IMR-90 (cell line): ENCODE measurements at regions not wholly inside any gene's neighbourhood (a gene's known extent, or its start where the extent isn't known, plus 50 kb on each side); places are given as distances from the start of the nearest gene placed in this dataset.

Experiments
- ATAC-seq: fragments of 200-7000 bp; cut with Tn5 transposase; 2 replicates; pipeline ENCODE4 v1.9.1; 2020; ENCODE audit warnings: low read depth, mild to moderate bottlenecking, moderate library complexity
- BruUV-seq: library from RNA; stranded (reverse); fragments of 400-500 nt; replicated peaks from 2 replicates; lab custom pipeline; 2021; lab: Mats Ljungman, UMichigan
- CTCF ChIA-PET: fragments of 300-600 bp; formaldehyde crosslinking; extraction: SDS; loops from one replicate; lab custom pipeline; 2021; ENCODE audit warnings: antibody characterized with exemption; lab: Yijun Ruan, JAX
- POLR2A ChIA-PET: fragments of 300-600 bp; sonication (Branson Sonifier 250); formaldehyde crosslinking; loops from one replicate; lab custom pipeline; 2022; ENCODE audit warnings: antibody characterized with exemption; ENCODE audit not compliant: unreplicated experiment; lab: Charles Lee
- DNase-seq: peaks from one replicate; pipeline ENCODE4 v3.0.0; 2013
- H2AFZ ChIP-seq: replicated peaks from 2 replicates; pipeline ENCODE3; 2013; ENCODE audit warnings: low read length, mild to moderate bottlenecking; ENCODE audit not compliant: poor library complexity
- H2AK5ac ChIP-seq: 2 replicates; pipeline ENCODE4 v1.6.1; 2013; ENCODE audit warnings: low read depth, low read length, inconsistent platforms
- H2AK9ac ChIP-seq: replicated peaks from 2 replicates; pipeline ENCODE3; 2013; ENCODE audit warnings: mild to moderate bottlenecking, low read depth, low read length, moderate library complexity; ENCODE audit not compliant: poor library complexity
- H2BK120ac ChIP-seq: 2 replicates; pipeline ENCODE4 v1.6.1; 2013; ENCODE audit warnings: low read depth, low read length, inconsistent platforms
- H2BK15ac ChIP-seq: 3 replicates; pipeline ENCODE4 v1.6.1; 2013; ENCODE audit warnings: low read depth, low read length, inconsistent platforms
- H2BK20ac ChIP-seq: 2 replicates; pipeline ENCODE4 v1.6.1; 2013; ENCODE audit warnings: low read depth, mild to moderate bottlenecking, inconsistent platforms, low read length, moderate library complexity
- H2BK5ac ChIP-seq: 2 replicates; pipeline ENCODE4 v1.6.1; 2013; ENCODE audit warnings: mild to moderate bottlenecking, low read depth, low read length, inconsistent platforms; ENCODE audit not compliant: poor library complexity, severe bottlenecking
- H3K14ac ChIP-seq: replicated peaks from 2 replicates; pipeline ENCODE4 v1.6.1; 2013; ENCODE audit warnings: low read depth, low read length, inconsistent platforms
- H3K18ac ChIP-seq: 2 replicates; pipeline ENCODE4 v1.6.1; 2013; ENCODE audit warnings: low read depth, low read length, control low read depth
- H3K23ac ChIP-seq: 2 replicates; pipeline ENCODE4 v1.6.1; 2013; ENCODE audit warnings: low read depth, low read length, inconsistent platforms
- H3K27ac ChIP-seq: 2 replicates; pipeline ENCODE4 v1.5.1; 2013; ENCODE audit warnings: mild to moderate bottlenecking, control low read depth, low read length; ENCODE audit not compliant: insufficient read depth
- H3K27me3 ChIP-seq: 2 replicates; pipeline ENCODE4 v1.6.1; 2013; ENCODE audit warnings: low read length; ENCODE audit not compliant: control insufficient read depth, insufficient read depth
- H3K36me3 ChIP-seq: 2 replicates; pipeline ENCODE4 v1.6.1; 2013; ENCODE audit warnings: low read length, mixed read lengths; ENCODE audit not compliant: control insufficient read depth, insufficient read depth
- H3K4ac ChIP-seq: 2 replicates; pipeline ENCODE4 v1.6.1; 2013; ENCODE audit warnings: low read depth, low read length, inconsistent platforms
- H3K4me1 ChIP-seq: 2 replicates; pipeline ENCODE4 v1.6.1; 2013; ENCODE audit warnings: low read length, mixed read lengths; ENCODE audit not compliant: control insufficient read depth, insufficient read depth
- H3K4me2 ChIP-seq: 2 replicates; pipeline ENCODE4 v1.6.1; 2013; ENCODE audit warnings: low read depth, mild to moderate bottlenecking, control low read depth, low read length, moderate library complexity
- H3K4me3 ChIP-seq: 2 replicates; pipeline ENCODE4 v1.5.1; 2013; ENCODE audit warnings: low read depth, mild to moderate bottlenecking, control low read depth, low read length, moderate library complexity; ENCODE audit not compliant: insufficient read depth
- H3K56ac ChIP-seq: 2 replicates; pipeline ENCODE4 v1.6.1; 2013; ENCODE audit warnings: low read length, inconsistent platforms; ENCODE audit not compliant: insufficient read depth; ENCODE audit errors: extremely low read depth
- H3K79me1 ChIP-seq, 2 experiments: 2 replicates each; pipeline ENCODE4 v1.6.1; 2013; ENCODE audit warnings: low read length in 2 of 2, inconsistent platforms in 1 of 2, low read depth in 1 of 2
- H3K9ac ChIP-seq: 2 replicates; pipeline ENCODE4 v1.6.1; 2013; ENCODE audit warnings: low read depth, low read length, control low read depth
- H3K9me1 ChIP-seq: 2 replicates; pipeline ENCODE4 v1.6.1; 2013; ENCODE audit warnings: low read length, inconsistent platforms; ENCODE audit not compliant: insufficient read depth
- H3K9me3 ChIP-seq: 2 replicates; pipeline ENCODE4 v1.6.1; 2013; ENCODE audit warnings: low read length; ENCODE audit not compliant: control insufficient read depth, insufficient read depth
- H4K20me1 ChIP-seq: 2 replicates; pipeline ENCODE4 v1.6.1; 2013; ENCODE audit warnings: low read length, inconsistent platforms; ENCODE audit not compliant: insufficient read depth
- H4K5ac ChIP-seq: 2 replicates; pipeline ENCODE4 v1.6.1; 2013; ENCODE audit warnings: mild to moderate bottlenecking, low read depth, low read length, control low read depth
- H4K8ac ChIP-seq, 2 experiments: 2 replicates each; pipeline ENCODE4 v1.6.1; 2013; ENCODE audit warnings: low read depth in 2 of 2, low read length in 2 of 2, control low read depth in 1 of 2, inconsistent platforms in 1 of 2
- H4K91ac ChIP-seq: 2 replicates; pipeline ENCODE4 v1.6.1; 2013; ENCODE audit warnings: low read depth, low read length, inconsistent platforms; ENCODE audit not compliant: insufficient read depth
- BHLHE40 ChIP-seq: fragments of 150-350 bp; IDR thresholded peaks from 2 replicates; pipeline ENCODE4 v1.6.1; 2016; ENCODE audit warnings: mild to moderate bottlenecking, low read depth, low read length
- CEBPB ChIP-seq: IDR thresholded peaks from 2 replicates; pipeline ENCODE4 v1.6.1; 2012; ENCODE audit warnings: low read depth, low read length, improper control_type of control experiment
- CHD1 ChIP-seq: IDR thresholded peaks from 2 replicates; pipeline ENCODE4 v1.6.1; 2012; ENCODE audit warnings: low read depth, low read length, improper control_type of control experiment
- FOS ChIP-seq: fragments of 150-350 bp; IDR thresholded peaks from 2 replicates; pipeline ENCODE4 v1.6.1; 2016; ENCODE audit warnings: low read depth, low read length
- MAFK ChIP-seq: IDR thresholded peaks from 2 replicates; pipeline ENCODE4 v1.6.1; 2012; ENCODE audit warnings: low read depth, low read length, improper control_type of control experiment
- MAZ ChIP-seq: IDR thresholded peaks from 2 replicates; pipeline ENCODE4 v1.6.1; 2012; ENCODE audit warnings: low read depth, mild to moderate bottlenecking, low read length, improper control_type of control experiment, moderate library complexity, borderline replicate concordance
- MXI1 ChIP-seq: IDR thresholded peaks from 2 replicates; pipeline ENCODE4 v1.6.1; 2012; ENCODE audit warnings: low read depth, mild to moderate bottlenecking, low read length, moderate library complexity, borderline replicate concordance
- NFE2L2 ChIP-seq: fragments of 150-350 bp; IDR thresholded peaks from 2 replicates; pipeline ENCODE4 v1.6.1; 2016; ENCODE audit warnings: low read depth, mild to moderate bottlenecking, low read length
- POLR2A ChIP-seq: IDR thresholded peaks from 2 replicates; pipeline ENCODE4 v1.6.1; 2012; ENCODE audit warnings: mild to moderate bottlenecking, low read depth, low read length
- RAD21 ChIP-seq: IDR thresholded peaks from 2 replicates; pipeline ENCODE4 v1.6.1; 2012; ENCODE audit warnings: low read length, improper control_type of control experiment
- RFX5 ChIP-seq: IDR thresholded peaks from 2 replicates; pipeline ENCODE4 v1.8.0; 2012; ENCODE audit warnings: low read depth, mild to moderate bottlenecking, low read length, moderate library complexity
- SMC3 ChIP-seq: fragments of 150-350 bp; IDR thresholded peaks from 2 replicates; pipeline ENCODE4 v1.6.1; 2016; ENCODE audit warnings: low read depth, mild to moderate bottlenecking, antibody characterized with exemption, low read length, moderate library complexity
- USF2 ChIP-seq: fragments of 150-350 bp; IDR thresholded peaks from 2 replicates; pipeline ENCODE4 v1.6.1; 2017; ENCODE audit warnings: mild to moderate bottlenecking, antibody characterized with exemption, low read length, low read depth
- WGBS, 2 experiments: methylation state at CpG; one replicate each; pipeline versions ENCODE4 v1.1.5 to v1.1.7; 2013; ENCODE audit warnings: missing lambda C conversion rate in 2 of 2; ENCODE audit not compliant: insufficient read length in 1 of 2; ENCODE audit errors: extremely low coverage in 2 of 2; 5-methylcytosine and 5-hydroxymethylcytosine counted together
- dilution Hi-C: fragments of 300-500 bp; cut with HindIII; formaldehyde crosslinking; loops from one replicate; pipeline ENCODE4 v1.14.3; 2018; ENCODE audit warnings: low sequenced_read_pairs; ENCODE audit not compliant: unreplicated experiment
- in situ Hi-C: fragments of 300-500 bp; cut with MboI; formaldehyde crosslinking; loops from 3 replicates; pipeline ENCODE4 v1.14.3; 2019; ENCODE audit warnings: low sequenced_read_pairs, inconsistent platforms, mixed read lengths
- intact Hi-C: fragments of 100-400 bp; cut with micrococcal nuclease; formaldehyde crosslinking; loops from 2 replicates; pipeline ENCODE4 v1.10.0; 2022
- TF ChIP-seq, protein P1 (sequence below): fragments of 150-350 bp; IDR thresholded peaks from 2 replicates; pipeline ENCODE4 v1.6.1; 2016; ENCODE audit warnings: low read depth, mild to moderate bottlenecking, low read length, moderate library complexity, borderline replicate concordance
- TF ChIP-seq, protein P2 (sequence below): conservative IDR thresholded peaks from 2 replicates; pipeline ENCODE4 v1.5.1; 2012; ENCODE audit warnings: mild to moderate bottlenecking, low read depth, low read length, improper control_type of control experiment

DNA sequence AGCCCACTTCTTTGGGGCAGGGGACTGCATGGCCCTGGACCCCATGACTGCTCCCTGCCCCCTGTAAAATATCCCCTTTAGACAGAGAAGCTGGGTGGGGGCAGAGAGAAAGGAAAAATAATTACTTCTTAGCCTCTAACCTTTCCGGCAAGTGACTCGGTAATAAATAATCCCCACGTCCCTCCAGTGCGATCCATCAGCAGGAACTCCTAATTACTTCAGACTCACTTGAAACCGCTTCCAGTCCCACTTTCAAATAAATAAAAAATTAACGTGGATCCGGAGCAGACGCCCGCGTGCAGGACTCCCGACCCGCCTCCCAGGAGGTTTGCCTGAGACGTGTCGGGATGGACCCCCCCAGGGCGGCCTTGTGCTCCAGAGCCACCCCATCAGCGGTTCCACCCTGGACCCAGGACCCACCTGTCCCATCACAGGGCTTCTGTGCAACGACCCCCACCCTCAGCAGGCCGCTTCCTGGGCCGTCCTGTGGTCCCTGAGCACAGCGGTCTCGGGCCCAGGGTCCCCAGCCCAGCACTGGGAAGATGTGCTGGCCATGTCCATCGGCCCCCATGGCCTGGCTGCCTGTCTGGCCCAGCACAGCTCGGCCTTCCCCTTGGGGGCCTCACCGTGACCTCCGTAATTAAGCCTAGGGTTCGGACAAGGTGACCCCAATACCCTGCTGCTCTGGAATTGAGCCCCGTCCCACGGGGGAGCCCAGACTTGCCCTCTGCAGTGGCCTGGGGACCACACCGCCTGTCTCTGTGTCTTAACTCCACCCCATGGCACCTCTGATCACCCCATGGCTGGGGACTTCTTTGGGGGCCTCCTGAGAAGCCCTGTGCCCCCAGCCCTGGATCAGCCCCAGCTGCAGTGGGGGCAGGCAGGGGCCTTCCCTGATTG lies 108.0 kb downstream of the UNCX start:
- Histone ChIP-seq H2AK5ac (no peak overlapping the region), H3K27me3 (peaks cover 25% of the 10 kb centered on the region), H3K27ac (no peak overlapping the region), H4K91ac (no peak overlapping the region), H4K20me1 (no peaks in the 10 kb centered on the region), H2BK120ac (no peak overlapping the region), H3K4me3 (no peak overlapping the region), H4K5ac (no peak overlapping the region), H3K4me1 (no peaks in the 10 kb centered on the region), H3K4me2 (no peak overlapping the region), H3K9me1 (no peaks in the 10 kb centered on the region), H2BK5ac (no peak overlapping the region), H3K23ac (no peak overlapping the region), H3K14ac (no peak overlapping the region), H3K4ac (no peak overlapping the region), H4K8ac (no peak overlapping the region), H2BK20ac (no peak overlapping the region), H3K56ac (no peak overlapping the region), H3K9ac (no peak overlapping the region), H3K9me3 (peaks cover 2% of the 10 kb centered on the region; the same call in 1 of the 2 replicates), H2AK9ac (no peak overlapping the region), H2AFZ (no peak overlapping the region), H2BK15ac (no peak overlapping the region), H3K36me3 (no peaks in the 10 kb centered on the region), H3K18ac (no peak overlapping the region), H3K79me1 (no peaks in the 10 kb centered on the region)
- in situ Hi-C loops: no loop called here
- ChIA-PET CTCF (no interaction called here), POLR2A (no interaction called here)
- DNase-seq (no peak), ATAC-seq (no peak)
- no TSS peak for BruUV-seq
- 37% methylated on average over 17 of the region's 29 CpGs; no CpG with 5 or more reads in 1 of the 2 experiments for WGBS, 2 experiments
- dilution Hi-C loops: no loop called here
- intact Hi-C loops: no loop called here
- TF ChIP-seq USF2 (no peak), MAZ (no peak), CHD1 (no peak), FOS (no peak), MAFK (no peak), NFE2L2 (no peak), RAD21 (no peak), MXI1 (no peak), RFX5 (no peak), CEBPB (no peak), BHLHE40 (no peak), POLR2A (no peak), SMC3 (no peak)
- TF ChIP-seq, protein P1, sequence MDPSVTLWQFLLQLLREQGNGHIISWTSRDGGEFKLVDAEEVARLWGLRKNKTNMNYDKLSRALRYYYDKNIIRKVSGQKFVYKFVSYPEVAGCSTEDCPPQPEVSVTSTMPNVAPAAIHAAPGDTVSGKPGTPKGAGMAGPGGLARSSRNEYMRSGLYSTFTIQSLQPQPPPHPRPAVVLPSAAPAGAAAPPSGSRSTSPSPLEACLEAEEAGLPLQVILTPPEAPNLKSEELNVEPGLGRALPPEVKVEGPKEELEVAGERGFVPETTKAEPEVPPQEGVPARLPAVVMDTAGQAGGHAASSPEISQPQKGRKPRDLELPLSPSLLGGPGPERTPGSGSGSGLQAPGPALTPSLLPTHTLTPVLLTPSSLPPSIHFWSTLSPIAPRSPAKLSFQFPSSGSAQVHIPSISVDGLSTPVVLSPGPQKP: no peak
- TF ChIP-seq, protein P2, sequence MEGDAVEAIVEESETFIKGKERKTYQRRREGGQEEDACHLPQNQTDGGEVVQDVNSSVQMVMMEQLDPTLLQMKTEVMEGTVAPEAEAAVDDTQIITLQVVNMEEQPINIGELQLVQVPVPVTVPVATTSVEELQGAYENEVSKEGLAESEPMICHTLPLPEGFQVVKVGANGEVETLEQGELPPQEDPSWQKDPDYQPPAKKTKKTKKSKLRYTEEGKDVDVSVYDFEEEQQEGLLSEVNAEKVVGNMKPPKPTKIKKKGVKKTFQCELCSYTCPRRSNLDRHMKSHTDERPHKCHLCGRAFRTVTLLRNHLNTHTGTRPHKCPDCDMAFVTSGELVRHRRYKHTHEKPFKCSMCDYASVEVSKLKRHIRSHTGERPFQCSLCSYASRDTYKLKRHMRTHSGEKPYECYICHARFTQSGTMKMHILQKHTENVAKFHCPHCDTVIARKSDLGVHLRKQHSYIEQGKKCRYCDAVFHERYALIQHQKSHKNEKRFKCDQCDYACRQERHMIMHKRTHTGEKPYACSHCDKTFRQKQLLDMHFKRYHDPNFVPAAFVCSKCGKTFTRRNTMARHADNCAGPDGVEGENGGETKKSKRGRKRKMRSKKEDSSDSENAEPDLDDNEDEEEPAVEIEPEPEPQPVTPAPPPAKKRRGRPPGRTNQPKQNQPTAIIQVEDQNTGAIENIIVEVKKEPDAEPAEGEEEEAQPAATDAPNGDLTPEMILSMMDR: no peak
